HCT116 (cell line): ENCODE measurements at regions not wholly inside any gene's neighbourhood (a gene's known extent, or its start where the extent isn't known, plus 50 kb on each side); places are given as distances from the start of the nearest gene placed in this dataset.

Experiments
- CBX3 ChIP-seq: IDR thresholded peaks from 2 replicates; pipeline ENCODE4 v1.6.1; 2012; ENCODE audit warnings: low read depth
- CTCF ChIP-seq, 3 experiments: fragments of 200-600 bp in 1 of 3; sonication (generic) in 1 of 3; IDR thresholded peaks in 2 of 3; conservative IDR thresholded peaks in 1 of 3; 2 replicates each; pipeline ENCODE4 v1.5.1; 2012 to 2017; ENCODE audit warnings: low read depth in 2 of 3, low read length in 2 of 3, antibody characterized with exemption in 1 of 3, borderline replicate concordance in 1 of 3, control low read depth in 1 of 3, mild to moderate bottlenecking in 1 of 3, mixed read lengths in 1 of 3, mixed run types in 1 of 3, moderate library complexity in 1 of 3; ENCODE audit not compliant: insufficient read depth in 1 of 3
- EGR1 ChIP-seq: IDR thresholded peaks from 2 replicates; pipeline ENCODE4 v1.6.1; 2012; ENCODE audit warnings: low read depth
- EZH2 ChIP-seq: fragments of 200-600 bp; sonication (generic); IDR thresholded peaks from 2 replicates; pipeline ENCODE4 v1.6.1; 2017; ENCODE audit warnings: antibody characterized with exemption, mixed run types
- POLR2A ChIP-seq: IDR thresholded peaks from 2 replicates; pipeline ENCODE4 v1.7.0; 2011; ENCODE audit warnings: borderline replicate concordance; ENCODE audit not compliant: insufficient read depth, insufficient read length; ENCODE audit errors: extremely low read depth
- POLR2AphosphoS5 ChIP-seq: IDR thresholded peaks from 2 replicates; pipeline ENCODE4 v1.6.1; 2011; ENCODE audit warnings: mild to moderate bottlenecking, low read depth, low read length, moderate library complexity
- RAD21 ChIP-seq: IDR thresholded peaks from 2 replicates; pipeline ENCODE4 v1.6.1; 2012; ENCODE audit warnings: low read depth, mild to moderate bottlenecking
- SIN3A ChIP-seq: IDR thresholded peaks from 2 replicates; pipeline ENCODE4 v1.6.1; 2012; ENCODE audit warnings: low read depth
- SP1 ChIP-seq: IDR thresholded peaks from 2 replicates; pipeline ENCODE4 v1.6.1; 2012; ENCODE audit warnings: low read depth
- YY1 ChIP-seq: IDR thresholded peaks from 2 replicates; pipeline ENCODE4 v1.6.1; 2011; ENCODE audit warnings: low read length, low read depth, moderate library complexity, mild to moderate bottlenecking; ENCODE audit not compliant: insufficient replicate concordance; ENCODE audit errors: extremely low read depth
- ZFX ChIP-seq: fragments of 450-650 bp; IDR thresholded peaks from 2 replicates; pipeline ENCODE4 v1.6.1; 2017
- ZNF274 ChIP-seq: fragments of 200-500 bp; sonication (Bioruptor generic); IDR thresholded peaks from 2 replicates; pipeline ENCODE4 v1.6.1; 2014; ENCODE audit warnings: mild to moderate bottlenecking, low read depth, low read length, inconsistent platforms
- TF ChIP-seq, protein P1 (sequence below): IDR thresholded peaks from 2 replicates; pipeline ENCODE4 v1.6.1; 2012
- TF ChIP-seq, protein P2 (sequence below): IDR thresholded peaks from 2 replicates; pipeline ENCODE4 v1.6.1; 2012; ENCODE audit warnings: low read depth

DNA sequence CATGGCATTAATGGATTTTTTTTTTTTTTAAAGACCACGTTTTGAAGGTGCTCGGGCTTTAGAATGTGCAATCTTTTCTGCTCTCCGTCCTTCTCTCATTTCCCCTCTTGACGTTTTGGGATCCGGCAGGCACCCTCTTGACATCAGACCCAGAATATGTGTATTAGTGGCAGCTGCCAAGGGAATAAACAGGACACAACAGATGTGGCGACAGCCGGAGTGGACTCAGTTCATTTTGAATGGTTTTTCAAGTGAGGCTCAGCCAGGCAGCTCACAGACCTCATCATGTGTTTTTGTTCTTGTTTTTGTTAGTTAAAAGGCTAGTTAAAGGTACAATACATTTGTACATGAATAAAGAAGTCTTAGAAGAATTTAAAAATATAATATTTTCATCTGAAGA, 365.0 kb upstream of the SEMA6A start:
- TF ChIP-seq EZH2 (no peak), ZFX (no peak), POLR2A (no peak), SIN3A (no peak), CTCF (IDR thresholded peaks at IDR 0.05 in 2 of 3, conservative IDR thresholded peaks at IDR 0.05 in 1 of 3; ENCODE audit: borderline replicate concordance in 1 of 3, insufficient read depth in 1 of 3, low read depth in 2 of 3, low read length in 2 of 3) (no peak), SP1 (no peak), YY1 (no peak), ZNF274 (no peak), RAD21 (no peak), POLR2AphosphoS5 (no peak), EGR1 (no peak), CBX3 (no peak)
- TF ChIP-seq, protein P1, sequence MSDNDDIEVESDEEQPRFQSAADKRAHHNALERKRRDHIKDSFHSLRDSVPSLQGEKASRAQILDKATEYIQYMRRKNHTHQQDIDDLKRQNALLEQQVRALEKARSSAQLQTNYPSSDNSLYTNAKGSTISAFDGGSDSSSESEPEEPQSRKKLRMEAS: no peak
- TF ChIP-seq, protein P2, sequence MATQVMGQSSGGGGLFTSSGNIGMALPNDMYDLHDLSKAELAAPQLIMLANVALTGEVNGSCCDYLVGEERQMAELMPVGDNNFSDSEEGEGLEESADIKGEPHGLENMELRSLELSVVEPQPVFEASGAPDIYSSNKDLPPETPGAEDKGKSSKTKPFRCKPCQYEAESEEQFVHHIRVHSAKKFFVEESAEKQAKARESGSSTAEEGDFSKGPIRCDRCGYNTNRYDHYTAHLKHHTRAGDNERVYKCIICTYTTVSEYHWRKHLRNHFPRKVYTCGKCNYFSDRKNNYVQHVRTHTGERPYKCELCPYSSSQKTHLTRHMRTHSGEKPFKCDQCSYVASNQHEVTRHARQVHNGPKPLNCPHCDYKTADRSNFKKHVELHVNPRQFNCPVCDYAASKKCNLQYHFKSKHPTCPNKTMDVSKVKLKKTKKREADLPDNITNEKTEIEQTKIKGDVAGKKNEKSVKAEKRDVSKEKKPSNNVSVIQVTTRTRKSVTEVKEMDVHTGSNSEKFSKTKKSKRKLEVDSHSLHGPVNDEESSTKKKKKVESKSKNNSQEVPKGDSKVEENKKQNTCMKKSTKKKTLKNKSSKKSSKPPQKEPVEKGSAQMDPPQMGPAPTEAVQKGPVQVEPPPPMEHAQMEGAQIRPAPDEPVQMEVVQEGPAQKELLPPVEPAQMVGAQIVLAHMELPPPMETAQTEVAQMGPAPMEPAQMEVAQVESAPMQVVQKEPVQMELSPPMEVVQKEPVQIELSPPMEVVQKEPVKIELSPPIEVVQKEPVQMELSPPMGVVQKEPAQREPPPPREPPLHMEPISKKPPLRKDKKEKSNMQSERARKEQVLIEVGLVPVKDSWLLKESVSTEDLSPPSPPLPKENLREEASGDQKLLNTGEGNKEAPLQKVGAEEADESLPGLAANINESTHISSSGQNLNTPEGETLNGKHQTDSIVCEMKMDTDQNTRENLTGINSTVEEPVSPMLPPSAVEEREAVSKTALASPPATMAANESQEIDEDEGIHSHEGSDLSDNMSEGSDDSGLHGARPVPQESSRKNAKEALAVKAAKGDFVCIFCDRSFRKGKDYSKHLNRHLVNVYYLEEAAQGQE: no peak
